COLO829 (cell line): ENCODE measurements at regions not wholly inside any gene's neighbourhood (a gene's known extent, or its start where the extent isn't known, plus 50 kb on each side); places are given as distances from the start of the nearest gene placed in this dataset.
"Not testable (repeated sequence)": the region's sequence is repeated elsewhere in the genome, so short reads cannot be mapped to it uniquely, and the experiment has no call there.

Experiments
- DNase-seq: peaks from one replicate; pipeline ENCODE4 v3.0.0; 2012; ENCODE audit warnings: low spot score

- no peak for DNase-seq
These were observed 73.2 kb downstream of the MTNR1A start for GRCh38 chr4:186481998-186482790.

- DNase-seq = no peak
These were observed 80.2 kb downstream of the MTNR1A start for GRCh38 chr4:186475202-186475601.

- DNase-seq = no peak
These were observed 81.4 kb downstream of the MTNR1A start for GRCh38 chr4:186473933-186474332.

DNA sequence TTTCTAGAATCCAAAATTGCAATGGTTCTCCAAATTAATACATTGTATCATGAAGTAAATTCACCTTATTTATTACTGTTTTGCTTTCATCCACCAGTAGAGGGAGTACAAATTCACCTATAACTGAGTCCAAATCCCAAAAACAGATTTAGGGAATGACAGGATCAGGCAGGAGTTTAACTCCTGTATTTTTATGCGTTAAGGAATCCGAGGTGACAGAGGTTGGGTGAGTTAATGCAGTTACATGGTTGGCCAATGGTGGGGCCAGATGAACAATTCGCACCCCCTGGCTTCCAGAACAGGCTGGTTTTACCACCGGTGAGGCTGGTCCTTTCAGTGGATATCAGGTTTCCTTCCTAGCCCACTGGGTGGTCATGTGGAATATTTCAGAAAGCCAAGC lies 82.4 kb downstream of the MTNR1A start:
- peak; percentile 47 for DNase-seq

GRCh38 chr4:186471441-186471840 lies 83.9 kb downstream of the MTNR1A start:
- no peak for DNase-seq

DNA sequence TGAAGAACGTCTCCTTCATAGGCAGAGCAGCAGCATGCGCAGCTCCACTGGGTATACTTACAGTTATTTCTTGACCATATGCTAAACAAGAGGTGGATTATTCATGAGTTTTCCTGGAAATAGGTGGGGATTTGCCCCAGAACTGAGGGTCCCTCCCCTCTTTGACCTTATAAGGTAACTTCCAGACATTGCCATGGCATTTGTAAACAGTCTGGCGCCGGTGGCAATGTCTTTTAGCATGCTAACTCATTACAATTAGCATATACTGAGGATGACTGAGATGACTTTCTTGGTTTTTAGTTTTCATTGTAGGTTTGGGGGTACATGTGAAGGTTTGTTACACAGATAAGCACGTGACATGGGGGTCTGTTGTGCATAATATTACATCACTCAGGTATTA lies 97.3 kb downstream of the MTNR1A start:
- DNase-seq = no peak

DNA sequence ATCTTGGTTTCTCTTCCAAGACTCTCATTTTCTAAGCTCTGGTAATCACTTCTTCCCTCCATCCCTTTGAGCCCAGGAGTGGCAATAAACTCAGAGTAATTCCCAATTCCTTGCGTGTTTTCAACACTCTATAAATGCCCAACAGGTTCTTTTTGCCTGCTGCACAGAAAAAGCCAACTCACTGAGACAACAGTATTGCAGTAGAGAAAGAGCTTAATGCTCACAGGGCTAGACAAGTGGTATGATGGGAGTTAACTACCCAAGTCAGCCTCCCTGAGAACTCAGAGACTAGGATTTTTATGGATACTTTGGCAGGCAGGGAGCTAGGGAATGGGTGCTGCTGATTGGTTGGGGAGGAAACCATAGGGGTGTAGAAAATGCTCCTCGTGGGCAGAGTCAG lies 103.4 kb downstream of the MTNR1A start:
- no peak for DNase-seq

DNA sequence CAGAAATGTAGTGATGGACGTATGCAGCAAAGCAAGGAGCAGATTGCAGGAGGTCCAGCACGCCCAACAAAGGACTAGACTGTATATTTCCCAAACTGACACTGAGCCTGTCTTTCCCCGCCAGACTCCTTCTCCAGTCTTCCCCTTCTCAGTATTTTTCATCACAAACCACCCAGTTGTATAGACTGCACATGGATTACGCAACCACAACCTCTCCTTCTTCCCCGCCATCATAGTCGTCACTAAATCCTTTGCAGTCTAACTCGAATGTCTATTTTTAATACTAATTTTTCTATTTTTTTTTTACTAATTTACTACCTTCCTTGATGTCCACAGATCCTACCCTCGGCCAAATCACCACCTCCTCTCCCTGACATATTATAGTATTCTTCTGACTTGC lies 105.4 kb downstream of the MTNR1A start:
- no peak for DNase-seq

DNA sequence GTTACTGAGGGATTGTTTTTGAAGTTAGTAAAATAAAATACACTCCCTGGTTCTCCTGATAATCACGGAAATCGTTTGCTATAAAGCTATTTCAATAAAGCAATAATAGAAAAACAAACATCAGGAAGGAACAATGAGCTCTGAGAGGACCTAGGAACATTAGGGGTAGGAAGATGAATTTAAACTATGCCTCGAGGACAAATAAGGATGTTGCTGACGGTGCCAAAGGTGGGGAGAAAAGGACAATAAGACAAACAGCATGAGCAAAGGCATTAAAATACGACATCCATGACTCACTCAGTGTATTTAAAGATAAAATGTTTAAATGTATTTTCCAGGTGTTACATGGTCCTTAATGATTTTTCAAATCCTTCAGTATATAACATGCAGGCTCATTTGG lies 110.3 kb downstream of the MTNR1A start:
- DNase-seq = no peak

DNA sequence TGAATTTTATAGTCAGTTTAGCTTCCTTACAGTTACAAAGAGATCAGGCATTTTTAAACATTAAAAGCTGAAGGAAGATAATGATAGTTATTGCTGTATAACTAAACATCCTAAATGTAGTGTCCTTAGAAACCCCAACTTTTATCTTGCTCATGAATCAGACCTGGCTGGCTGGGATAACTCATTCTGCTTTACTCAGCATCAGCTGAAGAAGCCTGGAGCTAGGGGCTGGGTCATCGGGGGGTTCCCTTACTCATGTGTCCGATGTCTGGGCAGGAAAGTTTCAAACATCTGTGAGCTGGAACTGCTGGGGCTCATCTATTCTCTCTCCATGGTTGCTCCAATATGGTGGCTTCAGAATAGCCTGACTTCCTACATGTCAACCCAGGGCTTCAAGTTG lies 113.9 kb downstream of the MTNR1A start:
- no peak for DNase-seq

DNA sequence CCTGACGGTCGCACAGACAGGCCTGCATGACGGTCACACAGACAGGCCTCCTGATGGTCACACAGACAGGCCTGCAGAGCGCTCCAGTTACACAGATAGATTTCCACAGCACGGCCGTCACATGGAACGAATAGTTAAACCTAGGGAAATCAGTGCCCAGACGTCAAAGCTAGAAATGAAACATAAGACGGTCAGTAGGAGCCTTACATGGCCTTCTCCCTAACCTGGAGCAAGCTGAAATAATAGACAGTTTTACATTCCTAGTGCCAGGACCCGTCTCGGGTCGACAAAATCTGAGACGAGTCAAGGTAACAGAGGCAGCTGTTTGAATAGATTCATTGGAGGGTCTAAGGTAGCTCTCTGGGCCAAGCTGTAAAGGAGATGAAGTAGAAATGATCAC lies 126.9 kb downstream of the MTNR1A start:
- DNase-seq = no peak

DNA sequence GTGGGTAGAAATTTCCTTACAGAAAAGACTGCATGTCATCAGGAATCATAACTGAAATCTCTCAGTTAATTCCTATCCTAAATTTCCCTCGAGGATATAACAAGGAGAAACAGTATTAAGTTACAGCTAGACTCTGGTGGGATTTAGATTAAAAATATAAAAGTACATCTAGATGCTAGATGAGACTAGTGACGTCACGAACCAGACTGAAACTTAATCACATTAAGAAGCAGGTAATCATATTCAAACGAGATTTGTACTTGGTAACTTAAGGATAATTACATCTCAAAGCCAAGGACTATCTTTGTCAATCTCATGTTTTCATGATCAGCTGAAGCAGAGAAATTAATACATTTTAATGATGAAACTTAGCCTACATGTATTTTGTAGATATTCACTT lies 130.6 kb downstream of the MTNR1A start:
- no peak for DNase-seq

- no peak for DNase-seq
These were observed 133.1 kb downstream of the MTNR1A start for GRCh38 chr4:186422296-186422695.

- DNase-seq = no peak
These were observed 138.8 kb downstream of the MTNR1A start for GRCh38 chr4:186416451-186417060.

DNA sequence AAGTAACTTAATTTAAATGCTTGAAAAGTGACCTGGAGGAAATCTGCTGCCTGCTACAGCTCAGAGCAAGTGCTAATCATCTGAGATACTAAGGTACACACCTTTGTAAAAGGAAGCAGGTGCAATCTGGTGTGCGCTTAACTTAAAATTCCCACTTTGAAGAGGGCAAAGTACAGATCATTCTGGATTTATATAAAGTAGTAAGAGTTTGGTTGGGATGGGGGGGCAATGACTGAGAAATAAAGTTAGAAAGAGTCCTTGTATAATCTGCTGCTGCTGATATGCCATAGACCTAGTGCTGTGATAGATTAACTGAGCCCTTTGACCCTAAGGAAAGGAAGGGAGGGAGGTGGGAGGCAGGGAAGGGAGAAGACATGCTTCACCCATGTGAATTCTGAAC lies 141.0 kb downstream of the MTNR1A start:
- no peak for DNase-seq

DNA sequence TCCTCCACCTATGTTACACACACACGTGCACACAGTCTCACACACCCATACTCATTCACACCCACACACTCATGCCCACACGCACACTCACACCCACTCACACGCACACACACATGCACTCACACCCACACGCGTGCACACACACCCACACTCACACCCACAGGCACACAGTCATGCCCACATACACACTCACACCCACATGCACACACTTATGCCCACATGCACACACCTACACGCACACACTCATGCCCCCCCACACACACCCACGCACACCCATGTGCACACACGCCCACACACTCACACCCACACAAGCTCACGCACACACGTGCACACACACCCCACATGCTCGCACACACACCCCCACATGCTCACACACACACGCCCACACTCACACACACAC lies 140.0 kb downstream of the F11 start:
- no peak for DNase-seq

GRCh38 chr4:186404562-186405134 lies 138.7 kb downstream of the F11 start:
- DNase-seq = no peak

- DNase-seq = no peak
These were observed 134.7 kb downstream of the F11 start for GRCh38 chr4:186400676-186401075.

DNA sequence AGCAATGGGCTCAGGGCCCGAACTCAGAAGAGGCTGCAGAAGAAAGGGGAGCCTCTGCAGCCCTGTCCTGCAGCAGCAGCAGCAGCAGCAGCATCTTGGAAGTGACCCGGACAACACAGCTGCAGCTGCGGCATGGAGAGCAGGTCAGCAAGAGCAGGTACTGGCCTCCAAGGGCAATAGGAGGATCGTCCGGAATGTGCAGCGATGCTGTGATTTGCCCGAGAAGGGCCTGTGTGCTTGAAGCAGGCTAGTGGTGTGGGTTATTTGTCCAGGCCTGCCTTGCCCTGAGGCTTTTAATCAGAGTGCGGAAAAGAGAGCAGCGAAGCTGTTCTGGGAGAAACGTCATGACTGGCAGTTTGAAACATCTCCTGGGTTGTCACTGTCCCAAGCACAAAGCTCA lies 126.0 kb downstream of the F11 start:
- no peak for DNase-seq

GRCh38 chr4:186384328-186384727 lies 118.3 kb downstream of the F11 start:
- DNase-seq = not testable (repeated sequence)

- no peak for DNase-seq
These were observed 102.3 kb downstream of the F11 start for GRCh38 chr4:186368281-186368680.

DNA sequence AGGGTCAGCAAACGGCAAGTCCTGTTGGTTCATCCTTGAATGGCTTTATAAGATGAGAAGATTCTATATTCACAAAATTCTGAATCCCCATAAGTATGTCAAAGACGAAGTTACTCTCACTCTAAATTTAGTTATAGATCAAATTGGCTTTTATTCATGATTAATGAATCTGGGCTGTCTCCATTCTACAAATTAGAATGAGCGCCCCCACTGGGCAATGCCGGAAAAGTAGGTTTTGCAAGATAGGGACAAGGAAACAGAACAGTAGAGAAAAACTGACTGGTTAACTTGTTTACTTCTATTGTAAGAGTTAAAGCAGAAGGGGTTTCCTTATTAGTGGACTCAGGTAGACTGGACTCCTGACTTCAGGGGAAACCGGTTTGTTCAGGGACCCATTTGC lies 100.3 kb downstream of the F11 start:
- DNase-seq = no peak

DNA sequence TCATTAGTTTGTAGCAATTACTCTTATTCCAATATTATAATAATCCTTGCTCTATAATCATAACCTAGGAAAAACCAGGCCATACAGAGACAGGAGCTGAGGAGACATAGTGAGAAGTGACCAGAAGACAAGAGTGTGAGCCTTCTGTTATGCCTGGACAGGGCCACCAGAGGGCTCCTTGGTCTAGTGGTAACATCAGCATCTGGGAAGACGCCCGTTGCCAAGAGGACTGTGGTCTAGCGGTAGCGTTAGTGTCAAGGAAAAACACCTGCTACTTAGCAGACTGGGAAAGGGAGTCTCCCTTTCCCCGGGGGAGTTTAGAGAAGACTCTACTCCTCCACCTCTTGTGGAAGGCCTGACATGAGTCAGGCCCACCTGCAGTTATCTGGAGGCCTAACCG lies 97.0 kb downstream of the F11 start:
- not testable (repeated sequence) for DNase-seq

GRCh38 chr4:186360551-186360950 lies 94.6 kb downstream of the F11 start:
- DNase-seq = no peak
